Astrocyte of the cerebellum (primary cell): ENCODE measurements at regions not wholly inside any gene's neighbourhood (a gene's known extent, or its start where the extent isn't known, plus 50 kb on each side); places are given as distances from the start of the nearest gene placed in this dataset.

ENCODE experiments used
- DNase-seq: peaks from one replicate; pipeline ENCODE4 v3.0.0-alpha.2; 2011; ENCODE audit warnings: low read depth
- H3K4me3 ChIP-seq: 2 replicates; pipeline ENCODE4 v1.5.1; 2011; ENCODE audit warnings: mild to moderate bottlenecking, low read depth, low read length, moderate library complexity
- in situ Hi-C: cut with HindIII; loops from 2 replicates; pipeline ENCODE4 v1.10.0; 2017; ENCODE audit warnings: low sequenced_read_pairs
- TF ChIP-seq, protein P1 (sequence below): IDR thresholded peaks from 2 replicates; pipeline ENCODE4 v1.5.1; 2012; ENCODE audit warnings: low read length, low read depth, moderate library complexity, mild to moderate bottlenecking; ENCODE audit errors: missing control alignments

DNA sequence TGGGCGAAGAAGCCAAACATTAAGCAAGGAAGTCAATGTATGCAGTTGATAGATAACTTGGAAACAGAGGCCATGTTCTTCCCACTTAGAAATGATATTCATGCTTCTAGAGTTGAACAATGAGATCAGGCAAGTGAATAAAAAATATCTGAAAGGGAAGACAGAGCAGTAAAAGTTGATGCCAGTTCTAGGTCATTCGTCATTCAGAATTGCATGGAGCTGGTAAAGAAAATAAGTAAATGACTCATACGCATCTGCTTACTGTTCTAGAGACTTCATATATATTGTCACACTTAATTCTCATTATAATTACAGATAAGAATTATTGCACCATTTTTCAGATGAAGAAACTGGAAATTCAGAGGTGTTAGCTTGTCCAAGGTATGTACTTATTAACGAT is 158.9 kb upstream of the FERD3L start:
- DNase-seq = no peak
- no peak overlapping the region for H3K4me3 ChIP-seq
- in situ Hi-C loops = no loop called here
- TF ChIP-seq, protein P1, sequence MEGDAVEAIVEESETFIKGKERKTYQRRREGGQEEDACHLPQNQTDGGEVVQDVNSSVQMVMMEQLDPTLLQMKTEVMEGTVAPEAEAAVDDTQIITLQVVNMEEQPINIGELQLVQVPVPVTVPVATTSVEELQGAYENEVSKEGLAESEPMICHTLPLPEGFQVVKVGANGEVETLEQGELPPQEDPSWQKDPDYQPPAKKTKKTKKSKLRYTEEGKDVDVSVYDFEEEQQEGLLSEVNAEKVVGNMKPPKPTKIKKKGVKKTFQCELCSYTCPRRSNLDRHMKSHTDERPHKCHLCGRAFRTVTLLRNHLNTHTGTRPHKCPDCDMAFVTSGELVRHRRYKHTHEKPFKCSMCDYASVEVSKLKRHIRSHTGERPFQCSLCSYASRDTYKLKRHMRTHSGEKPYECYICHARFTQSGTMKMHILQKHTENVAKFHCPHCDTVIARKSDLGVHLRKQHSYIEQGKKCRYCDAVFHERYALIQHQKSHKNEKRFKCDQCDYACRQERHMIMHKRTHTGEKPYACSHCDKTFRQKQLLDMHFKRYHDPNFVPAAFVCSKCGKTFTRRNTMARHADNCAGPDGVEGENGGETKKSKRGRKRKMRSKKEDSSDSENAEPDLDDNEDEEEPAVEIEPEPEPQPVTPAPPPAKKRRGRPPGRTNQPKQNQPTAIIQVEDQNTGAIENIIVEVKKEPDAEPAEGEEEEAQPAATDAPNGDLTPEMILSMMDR = no peak

DNA sequence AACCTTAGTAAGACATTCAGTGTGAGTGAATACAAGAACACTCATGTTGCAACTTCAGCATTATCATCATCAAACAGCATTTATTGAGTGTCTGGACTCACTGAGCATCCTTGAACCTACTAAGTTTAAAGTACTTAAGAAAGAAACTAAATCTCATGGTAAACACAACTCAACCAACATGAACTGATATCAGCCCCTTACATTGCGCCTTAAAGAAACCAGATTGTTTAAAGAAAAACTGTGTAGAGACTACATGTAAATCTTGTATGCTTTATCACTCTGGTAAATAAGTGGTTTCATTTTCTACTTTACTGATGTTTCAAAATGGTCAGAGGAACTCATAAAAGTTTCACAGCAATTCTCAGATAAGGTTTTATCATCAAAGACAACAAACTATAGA is 157.5 kb upstream of the FERD3L start:
- in situ Hi-C loops = no loop called here
- TF ChIP-seq, protein P1 = no peak
- DNase-seq = no peak
- no peak overlapping the region for H3K4me3 ChIP-seq

DNA sequence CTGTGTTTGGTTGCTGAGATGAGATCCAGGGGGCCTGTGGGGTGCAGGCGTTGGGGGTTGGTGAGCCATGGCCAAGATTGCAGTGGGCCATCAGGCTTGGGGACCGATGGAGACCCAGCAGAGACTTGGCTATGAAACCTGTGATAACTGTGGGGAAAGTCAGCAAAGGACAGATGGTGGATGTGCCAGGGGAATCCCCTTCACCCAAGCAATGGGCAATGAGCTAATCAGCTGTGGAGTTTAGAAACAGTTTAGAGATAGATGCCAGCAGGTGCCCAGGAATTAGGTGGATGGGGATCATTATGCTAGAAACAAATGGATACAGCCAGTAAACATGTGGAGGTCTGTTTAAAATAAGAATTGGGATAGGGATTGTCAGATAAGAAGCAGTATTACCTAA is 151.4 kb upstream of the FERD3L start:
- TF ChIP-seq, protein P1 = no peak
- H3K4me3 ChIP-seq = no peak overlapping the region
- in situ Hi-C loops = no loop called here
- DNase-seq = no peak

DNA sequence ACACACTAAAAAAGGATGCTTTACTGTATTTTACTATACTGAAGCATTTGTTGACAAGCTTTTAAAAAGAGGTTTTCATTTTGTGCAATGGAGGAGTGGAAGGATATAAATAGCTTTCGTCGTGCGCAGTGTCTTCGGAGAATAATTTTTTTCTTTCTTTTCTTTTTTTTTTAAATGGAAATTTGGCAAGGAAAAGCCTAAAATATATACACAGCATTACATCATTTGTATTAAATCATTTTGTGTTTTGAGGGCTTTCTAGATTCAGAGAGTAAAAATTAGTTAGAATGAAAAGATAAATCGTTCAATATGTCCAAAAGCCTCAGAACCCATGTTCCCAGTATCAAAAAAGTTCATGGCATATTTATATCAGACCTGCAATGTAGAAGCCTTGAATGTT is 150.2 kb upstream of the FERD3L start:
- DNase-seq = no peak
- TF ChIP-seq, protein P1 = no peak
- in situ Hi-C loops = no loop called here

DNA sequence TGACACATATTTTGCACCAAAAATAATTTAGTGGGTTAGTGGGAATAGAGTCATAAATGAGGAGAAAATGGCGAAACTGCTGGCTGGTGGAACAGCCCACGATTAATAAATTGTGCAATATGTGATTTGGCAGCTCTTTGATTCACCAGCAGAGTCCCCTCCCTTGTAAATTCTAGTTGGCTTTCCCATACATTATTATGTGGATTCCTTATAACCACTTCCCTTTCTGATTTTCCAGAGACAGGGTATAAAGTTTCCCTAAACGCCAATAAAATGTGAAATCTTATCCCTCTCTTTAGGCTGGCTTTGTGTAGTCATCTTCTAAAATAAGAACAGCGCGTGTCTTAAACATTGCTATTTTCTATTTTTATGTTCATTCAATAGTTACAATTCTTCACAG is 149.4 kb upstream of the FERD3L start:
- in situ Hi-C loops = no loop called here
- no peak overlapping the region for H3K4me3 ChIP-seq
- TF ChIP-seq, protein P1 = no peak
- no peak for DNase-seq

More for the DNA sequence above, 150.2 kb upstream of the FERD3L start:
- no peak overlapping the region for H3K4me3 ChIP-seq

DNA sequence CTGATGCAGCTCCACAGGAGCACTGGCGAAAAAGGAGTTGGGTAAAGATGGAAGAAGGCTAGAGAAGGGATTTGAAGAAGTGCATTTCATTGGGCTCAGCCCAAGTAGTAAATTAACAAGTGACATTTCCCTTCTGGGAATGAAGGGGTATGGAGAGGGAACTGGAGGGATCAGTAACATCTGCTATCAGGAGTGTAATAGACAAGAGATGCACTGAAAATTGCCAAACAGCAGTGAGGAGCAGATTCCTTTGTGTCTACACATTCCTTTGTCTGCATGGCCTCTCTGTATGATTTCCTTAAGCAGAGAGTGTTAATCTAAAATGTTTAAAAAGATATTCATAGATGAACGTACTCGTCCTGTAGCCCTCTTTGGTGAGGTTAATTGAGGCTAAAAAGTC is 148.2 kb upstream of the FERD3L start:
- in situ Hi-C loops = no loop called here
- TF ChIP-seq, protein P1 = no peak
- no peak for DNase-seq
- no peak overlapping the region for H3K4me3 ChIP-seq

DNA sequence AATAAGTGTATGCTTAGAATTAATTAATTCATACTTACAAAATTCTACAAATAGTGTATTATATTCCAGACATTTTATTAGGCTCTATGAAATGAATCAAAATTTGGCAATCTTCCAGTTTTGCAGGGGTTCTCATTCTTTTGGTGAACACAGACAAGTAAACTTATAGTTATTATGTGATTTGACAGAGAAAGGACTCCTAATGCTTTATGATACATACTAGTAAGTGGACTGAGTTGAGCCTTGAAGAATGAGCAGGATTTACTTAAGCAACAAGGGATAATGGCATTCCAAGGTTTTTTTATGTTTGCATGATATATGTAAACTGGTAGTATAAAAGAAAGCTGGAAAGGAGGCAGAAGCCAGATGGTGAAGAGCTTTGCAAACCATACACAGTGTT is 145.7 kb upstream of the FERD3L start:
- TF ChIP-seq, protein P1 = no peak
- in situ Hi-C loops = no loop called here
- no peak overlapping the region for H3K4me3 ChIP-seq
- DNase-seq = no peak
